Pancreas (tissue), 10 donors: ENCODE measurements at regions not wholly inside any gene's neighbourhood (a gene's known extent, or its start where the extent isn't known, plus 50 kb on each side); places are given as distances from the start of the nearest gene placed in this dataset.

ENCODE experiments used
- ATAC-seq, 4 donors: fragments of 200-7000 bp; cut with Tn5 transposase; one replicate each; pipeline versions ENCODE4 v1.8.0 to v1.9.1; 2020; ENCODE audit warnings: mild to moderate bottlenecking in 4 of 4, moderate library complexity in 4 of 4
- DNase-seq, 6 donors: peaks; one replicate each; pipeline ENCODE4 v3.0.0-alpha.2; 2020
- FAIRE-seq: peaks from 2 replicates; lab custom pipeline; 2012; peaks lifted over from hg19 to GRCh38; lab: Jason Lieb, UNC
- H3K27ac ChIP-seq, 4 donors: fragments of 200-600 bp; sonication (generic); 1 replicate in 3 of 4; 2 replicates in 1 of 4; pipeline versions ENCODE4 v1.5.0 to v1.8.0; 2020
- H3K27me3 ChIP-seq, 4 donors: fragments of 200-600 bp; one replicate each; pipeline ENCODE4 v1.8.0; 2021
- H3K36me3 ChIP-seq, 3 donors: fragments of 200-600 bp; sonication (generic) in 1 of 3; one replicate each; pipeline versions ENCODE4 v1.5.0 to v1.8.0; 2020 to 2021
- H3K4me1 ChIP-seq, 3 donors: fragments of 200-600 bp; one replicate each; pipeline ENCODE4 v1.8.0; 2021
- H3K4me3 ChIP-seq, 4 donors: fragments of 200-600 bp; sonication (generic) in 2 of 4; one replicate each; pipeline versions ENCODE4 v1.5.0 to v1.8.0; 2020 to 2021
- H3K9me3 ChIP-seq, 4 donors: fragments of 200-600 bp; one replicate each; pipeline ENCODE4 v1.8.0; 2021
- WGBS, 2 donors: extraction: QIAGEN DNeasy Blood & Tissue Kit; methylation state at CpG; one replicate each; pipeline ENCODE4 v1.1.7; 2013; 5-methylcytosine and 5-hydroxymethylcytosine counted together
- intact Hi-C, 3 donors: fragments of 100-400 bp; cut with DNase I; formaldehyde crosslinking; loops; one replicate each; pipeline versions ENCODE4 v1.11.1 to v1.14.2; 2022
- TF ChIP-seq, protein P1 (sequence below), 4 donors: fragments of 200-600 bp; sonication (generic) in 3 of 4; IDR thresholded peaks; one replicate each; pipeline versions ENCODE4 v1.5.0 to v1.8.0; 2021; ENCODE audit warnings: antibody characterized with exemption in 4 of 4
- donor health status: healthy with polysubstance abuse.
- donor health status: DM: no; HTN: no; CAD: no; lungs with moderate emphysema.
- donor health status: DM: no; HTN: no; CAD: no.
- donor health status: control.
- donor health status: control.
- donor health status: Bipolar disorder and iron deficiency.
- donor health status: DM: yes; HTN: yes; CAD: no.
- donor health status: DM: no; HTN: no; CAD: no.
- donor health status: DM: no; HTN: no; CAD: no.
- donor health status: DM: yes; HTN: yes; CAD: no.

DNA sequence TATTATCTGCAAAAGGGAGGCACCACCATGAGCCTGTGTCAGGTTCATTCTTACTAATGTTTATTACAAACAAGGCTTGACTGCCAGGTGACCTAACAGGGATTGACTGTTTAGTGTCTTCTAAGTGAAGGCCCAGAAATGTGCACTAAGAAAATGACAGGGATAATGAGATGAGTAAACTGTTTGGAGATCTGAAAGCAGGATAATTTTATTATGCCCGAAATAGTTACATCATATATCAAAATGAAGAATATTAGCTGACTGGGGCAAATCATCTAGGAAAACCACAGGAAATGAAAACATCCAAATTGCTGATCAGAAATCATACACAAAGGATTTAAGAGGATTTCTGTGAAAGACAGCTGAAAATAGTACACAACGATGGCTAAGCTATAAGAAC, 516.7 kb downstream of the HDGFL1 start:
- no peaks in the 10 kb centered on the region for H3K9me3 ChIP-seq
- intact Hi-C loops = no loop called here
- H3K4me3 ChIP-seq = no peak overlapping the region
- H3K27ac ChIP-seq = no peak overlapping the region
- no peak for DNase-seq
- WGBS, 2 donors = 71 to 73% methylated on average over 2 of the region's 2 CpGs
- TF ChIP-seq, protein P1, sequence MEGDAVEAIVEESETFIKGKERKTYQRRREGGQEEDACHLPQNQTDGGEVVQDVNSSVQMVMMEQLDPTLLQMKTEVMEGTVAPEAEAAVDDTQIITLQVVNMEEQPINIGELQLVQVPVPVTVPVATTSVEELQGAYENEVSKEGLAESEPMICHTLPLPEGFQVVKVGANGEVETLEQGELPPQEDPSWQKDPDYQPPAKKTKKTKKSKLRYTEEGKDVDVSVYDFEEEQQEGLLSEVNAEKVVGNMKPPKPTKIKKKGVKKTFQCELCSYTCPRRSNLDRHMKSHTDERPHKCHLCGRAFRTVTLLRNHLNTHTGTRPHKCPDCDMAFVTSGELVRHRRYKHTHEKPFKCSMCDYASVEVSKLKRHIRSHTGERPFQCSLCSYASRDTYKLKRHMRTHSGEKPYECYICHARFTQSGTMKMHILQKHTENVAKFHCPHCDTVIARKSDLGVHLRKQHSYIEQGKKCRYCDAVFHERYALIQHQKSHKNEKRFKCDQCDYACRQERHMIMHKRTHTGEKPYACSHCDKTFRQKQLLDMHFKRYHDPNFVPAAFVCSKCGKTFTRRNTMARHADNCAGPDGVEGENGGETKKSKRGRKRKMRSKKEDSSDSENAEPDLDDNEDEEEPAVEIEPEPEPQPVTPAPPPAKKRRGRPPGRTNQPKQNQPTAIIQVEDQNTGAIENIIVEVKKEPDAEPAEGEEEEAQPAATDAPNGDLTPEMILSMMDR (IDR thresholded peaks at IDR 0.05) = no peak
- ATAC-seq = no peak
- H3K36me3 ChIP-seq = no peaks in the 10 kb centered on the region
- no peaks in the 10 kb centered on the region for H3K4me1 ChIP-seq
- no peaks in the 10 kb centered on the region for H3K27me3 ChIP-seq
- FAIRE-seq = no peak

DNA sequence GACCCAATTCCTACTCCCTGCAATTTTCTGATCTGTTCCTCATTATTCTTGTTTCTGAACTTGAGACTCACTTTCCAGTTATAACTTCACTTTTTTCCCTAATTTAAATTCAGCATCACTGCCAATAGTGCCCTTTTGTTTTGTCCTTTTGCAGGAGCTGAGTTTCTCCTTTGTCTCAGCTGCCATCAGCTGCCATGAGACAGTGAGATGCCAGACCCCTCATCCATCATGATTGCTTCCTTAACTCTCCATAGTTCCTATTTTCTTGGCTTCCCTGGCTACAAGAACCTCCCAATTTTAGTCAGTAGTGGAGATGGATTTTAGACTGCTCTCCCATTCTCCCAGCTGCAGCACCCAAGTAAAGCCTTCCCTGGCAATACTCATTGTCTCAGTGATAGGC, 518.1 kb downstream of the HDGFL1 start:
- FAIRE-seq = no peak
- intact Hi-C loops = no loop called here

DNA sequence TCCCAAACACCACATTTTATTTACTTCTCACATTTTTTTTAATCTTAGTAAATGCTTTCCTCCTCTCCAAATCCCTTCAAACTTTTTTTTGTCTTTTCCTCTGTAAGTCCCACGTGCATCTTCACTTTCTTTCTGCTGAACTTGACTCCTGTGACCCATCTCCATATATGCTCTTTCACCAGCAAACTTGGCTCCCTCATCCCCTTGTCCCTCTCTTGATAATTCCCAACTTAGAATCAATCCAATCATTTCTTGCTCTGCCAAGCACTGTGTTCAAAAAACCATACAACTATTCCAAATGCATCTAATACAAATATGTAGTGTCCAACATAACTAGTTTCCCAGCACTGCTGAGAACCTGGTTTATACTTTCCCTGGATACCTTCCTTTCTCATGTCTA, 519.4 kb downstream of the HDGFL1 start:
- WGBS, 2 donors = 29 to 60% methylated on average over 1 of the region's 1 CpG
- H3K4me1 ChIP-seq = no peaks in the 10 kb centered on the region
- intact Hi-C loops = no loop called here
- H3K36me3 ChIP-seq = no peaks in the 10 kb centered on the region
- no peak for FAIRE-seq
- H3K9me3 ChIP-seq = no peaks in the 10 kb centered on the region
- DNase-seq = no peak
- no peaks in the 10 kb centered on the region for H3K27me3 ChIP-seq
- TF ChIP-seq, protein P1 (IDR thresholded peaks at IDR 0.05) = no peak
- ATAC-seq = no peak
- H3K27ac ChIP-seq = no peak overlapping the region
- H3K4me3 ChIP-seq = no peak overlapping the region

More for the DNA sequence above, 518.1 kb downstream of the HDGFL1 start:
- no peaks in the 10 kb centered on the region for H3K27me3 ChIP-seq
- DNase-seq (no peak), ATAC-seq (no peak)
- H3K4me3 ChIP-seq = no peak overlapping the region
- no peaks in the 10 kb centered on the region for H3K9me3 ChIP-seq
- H3K36me3 ChIP-seq = no peaks in the 10 kb centered on the region
- no peak overlapping the region for H3K27ac ChIP-seq
- H3K4me1 ChIP-seq = no peaks in the 10 kb centered on the region
- TF ChIP-seq, protein P1 (IDR thresholded peaks at IDR 0.05) = no peak

DNA sequence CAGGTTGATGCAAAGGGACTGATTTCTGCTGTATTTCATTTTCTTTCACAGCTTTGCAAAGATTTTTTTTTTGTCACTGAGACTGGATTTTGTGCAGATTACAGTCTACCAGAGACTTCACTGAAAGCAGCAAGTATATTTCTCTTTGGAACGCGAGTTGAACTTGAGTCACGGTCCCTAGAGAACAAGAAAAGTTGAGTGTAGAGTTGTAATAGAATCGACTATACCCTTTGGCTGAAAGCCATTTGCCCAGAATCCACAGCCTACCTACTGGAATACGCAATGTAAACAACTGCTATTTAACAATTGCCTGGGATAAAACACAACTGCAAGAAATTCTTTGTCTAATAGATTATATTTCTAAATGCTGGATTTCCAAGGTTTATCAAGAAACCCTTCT, 520.6 kb downstream of the HDGFL1 start:
- no peak overlapping the region for H3K4me3 ChIP-seq
- 57 to 71% methylated on average over 5 of the region's 5 CpGs for WGBS, 2 donors
- H3K4me1 ChIP-seq = no peaks in the 10 kb centered on the region
- no peaks in the 10 kb centered on the region for H3K9me3 ChIP-seq
- DNase-seq (no peak), ATAC-seq (no peak), FAIRE-seq (no peak)
- H3K36me3 ChIP-seq = no peaks in the 10 kb centered on the region
- intact Hi-C loops = no loop called here
- TF ChIP-seq, protein P1 (IDR thresholded peaks at IDR 0.05) = no peak
- H3K27ac ChIP-seq = no peak overlapping the region
- no peaks in the 10 kb centered on the region for H3K27me3 ChIP-seq

DNA sequence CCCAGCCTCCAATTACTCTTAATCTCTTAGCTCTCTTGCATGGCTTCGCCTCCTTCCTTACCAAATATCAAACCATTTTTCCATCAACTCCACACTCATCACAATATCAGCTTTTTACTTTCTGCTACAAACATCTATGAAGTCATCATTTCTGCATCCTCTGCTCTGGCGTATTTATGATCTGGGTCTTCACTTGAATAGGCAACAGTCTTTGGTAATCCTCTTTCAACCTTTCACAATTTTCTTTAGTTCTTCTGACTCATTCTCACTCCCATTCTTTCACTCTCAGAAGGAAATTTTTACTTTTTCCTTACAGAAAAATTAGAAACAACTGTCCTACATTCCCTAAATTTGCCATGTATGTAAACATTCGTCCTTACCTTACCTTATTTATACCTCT, 522.4 kb downstream of the HDGFL1 start:
- ATAC-seq (no peak), DNase-seq (no peak), FAIRE-seq (no peak)
- no peak overlapping the region for H3K4me3 ChIP-seq
- WGBS, 2 donors = 45 to 54% methylated on average over 3 of the region's 3 CpGs
- H3K36me3 ChIP-seq = no peaks in the 10 kb centered on the region
- TF ChIP-seq, protein P1 (IDR thresholded peaks at IDR 0.05) = no peak
- no peaks in the 10 kb centered on the region for H3K4me1 ChIP-seq
- no peaks in the 10 kb centered on the region for H3K9me3 ChIP-seq
- no peaks in the 10 kb centered on the region for H3K27me3 ChIP-seq
- intact Hi-C loops = no loop called here
- no peak overlapping the region for H3K27ac ChIP-seq
